NOMO-1 (cell line): ENCODE measurements at regions not wholly inside any gene's neighbourhood (a gene's known extent, or its start where the extent isn't known, plus 50 kb on each side); places are given as distances from the start of the nearest gene placed in this dataset.
"Not testable (repeated sequence)": the region's sequence is repeated elsewhere in the genome, so short reads cannot be mapped to it uniquely, and the experiment has no call there.

Experiments used
- DNase-seq, 2 experiments: peaks; one replicate each; lab custom pipeline; 2025; ENCODE audit not compliant: unreplicated experiment in 2 of 2; lab: John Stamatoyannopoulos, UW

GRCh38 chr14:55766071-55766470, 186.1 kb downstream of the KTN1 start:
- no peak for DNase-seq

- no peak for DNase-seq
Measured at GRCh38 chr14:55767286-55767685, 187.3 kb downstream of the KTN1 start.

- no peak for DNase-seq
Measured at GRCh38 chr14:55769877-55770276, 189.9 kb downstream of the KTN1 start.

- DNase-seq, result no peak
Measured at GRCh38 chr14:55771242-55771981, 191.4 kb downstream of the KTN1 start.

GRCh38 chr14:55772486-55772885, 192.5 kb downstream of the KTN1 start:
- no peak for DNase-seq

GRCh38 chr14:55773312-55773711, 193.3 kb downstream of the KTN1 start:
- DNase-seq, result no peak

GRCh38 chr14:55773984-55774545, 194.1 kb downstream of the KTN1 start:
- no peak for DNase-seq

GRCh38 chr14:55777877-55778276, 197.9 kb downstream of the KTN1 start:
- no peak for DNase-seq

GRCh38 chr14:55780156-55780946, 200.3 kb downstream of the KTN1 start:
- DNase-seq, result no peak

- no peak for DNase-seq
Measured at GRCh38 chr14:55781046-55781445, 201.0 kb downstream of the KTN1 start.

GRCh38 chr14:55782166-55782565, 202.2 kb downstream of the KTN1 start:
- no peak for DNase-seq

GRCh38 chr14:55789406-55789805, 209.4 kb downstream of the KTN1 start:
- no peak for DNase-seq

- DNase-seq, result no peak
Measured at GRCh38 chr14:55794655-55795595, 214.9 kb downstream of the KTN1 start.

- not testable (repeated sequence) for DNase-seq
Measured at GRCh38 chr14:55796513-55796912, 216.5 kb downstream of the KTN1 start.

- no peak for DNase-seq
Measured at GRCh38 chr14:55798406-55798805, 218.4 kb downstream of the KTN1 start.

GRCh38 chr14:55799508-55800095, 219.6 kb downstream of the KTN1 start:
- DNase-seq, result no peak

GRCh38 chr14:55800156-55800785, 220.3 kb downstream of the KTN1 start:
- no peak for DNase-seq

- no peak for DNase-seq
Measured at GRCh38 chr14:55801121-55801520, 221.1 kb downstream of the KTN1 start.

GRCh38 chr14:55802986-55803872, 223.2 kb downstream of the KTN1 start:
- no peak for DNase-seq
